Vagina (tissue), 2 donors: ENCODE measurements at regions not wholly inside any gene's neighbourhood (a gene's known extent, or its start where the extent isn't known, plus 50 kb on each side); places are given as distances from the start of the nearest gene placed in this dataset.

Experiments used
- CTCF ChIP-seq, 3 experiments: fragments of 450-650 bp in 2 of 3; fragments of 200-600 bp in 1 of 3; sonication (generic) in 1 of 3; IDR thresholded peaks; one replicate each; pipeline ENCODE4 v1.5.1; 2017 to 2019; ENCODE audit warnings: antibody characterized with exemption in 3 of 3, mild to moderate bottlenecking in 2 of 3, moderate library complexity in 2 of 3
- POLR2A ChIP-seq, 2 donors: fragments of 450-650 bp; IDR thresholded peaks; one replicate each; pipeline ENCODE4 v1.6.1; 2017; ENCODE audit warnings: antibody characterized with exemption in 2 of 2, mild to moderate bottlenecking in 2 of 2, moderate library complexity in 2 of 2
- POLR2AphosphoS5 ChIP-seq, 2 donors: sonication (generic); formaldehyde crosslinking; IDR thresholded peaks; one replicate each; pipeline ENCODE4 v1.9.0; 2017; ENCODE audit warnings: antibody characterized with exemption in 2 of 2, mild to moderate bottlenecking in 2 of 2, low read depth in 1 of 2; ENCODE audit not compliant: insufficient read depth in 1 of 2

GRCh38 chr10:3865565-3865964 lies 80.6 kb upstream of the KLF6 start:
- TF ChIP-seq CTCF (IDR thresholded peaks at IDR 0.05), result no peak
- TF ChIP-seq POLR2AphosphoS5 (IDR thresholded peaks at IDR 0.05; ENCODE audit: insufficient read depth in 1 of 2, low read depth in 1 of 2), result no peak
- TF ChIP-seq POLR2A (IDR thresholded peaks at IDR 0.05), result no peak
